H9 (cell line): ENCODE measurements at regions not wholly inside any gene's neighbourhood (a gene's known extent, or its start where the extent isn't known, plus 50 kb on each side); places are given as distances from the start of the nearest gene placed in this dataset.

Source experiments
- DNase-seq: peaks from one replicate; pipeline ENCODE4 v3.0.0-alpha.2; 2017
- H2AFZ ChIP-seq: one replicate; pipeline ENCODE4 v1.6.1; 2013; ENCODE audit warnings: mild to moderate bottlenecking, low read length, control low read depth, moderate library complexity
- H2AK5ac ChIP-seq: 2 replicates; pipeline ENCODE4 v1.6.1; 2013; ENCODE audit warnings: low read length, control low read depth, mixed read lengths; ENCODE audit not compliant: insufficient read length
- H2BK120ac ChIP-seq: one replicate; pipeline ENCODE4 v1.6.1; 2013; ENCODE audit warnings: low read depth, mild to moderate bottlenecking, low read length, control low read depth, inconsistent platforms; ENCODE audit not compliant: poor library complexity, severe bottlenecking
- H2BK12ac ChIP-seq: 2 replicates; pipeline ENCODE4 v1.6.1; 2013; ENCODE audit warnings: low read length, control low read depth, mixed read lengths, low read depth; ENCODE audit not compliant: insufficient read length
- H2BK15ac ChIP-seq: 2 replicates; pipeline ENCODE4 v1.6.1; 2013; ENCODE audit warnings: low read depth, low read length, control low read depth
- H2BK20ac ChIP-seq: one replicate; pipeline ENCODE4 v1.6.1; 2013; ENCODE audit warnings: low read depth, mild to moderate bottlenecking, low read length, control low read depth, inconsistent platforms; ENCODE audit not compliant: poor library complexity, severe bottlenecking
- H2BK5ac ChIP-seq: 2 replicates; pipeline ENCODE4 v1.6.1; 2013; ENCODE audit warnings: low read length, control low read depth, mixed read lengths; ENCODE audit not compliant: insufficient read length
- H3K14ac ChIP-seq: 2 replicates; pipeline ENCODE4 v1.6.1; 2013; ENCODE audit warnings: low read length, control low read depth; ENCODE audit not compliant: insufficient read depth
- H3K18ac ChIP-seq: 2 replicates; pipeline ENCODE4 v1.6.1; 2013; ENCODE audit warnings: low read depth, mild to moderate bottlenecking, mixed read lengths, low read length, control low read depth; ENCODE audit not compliant: insufficient read length
- H3K23ac ChIP-seq: 2 replicates; pipeline ENCODE4 v1.6.1; 2013; ENCODE audit warnings: low read length, control low read depth, mixed read lengths, low read depth; ENCODE audit not compliant: insufficient read length
- H3K23me2 ChIP-seq: 2 replicates; pipeline ENCODE4 v1.6.1; 2013; ENCODE audit warnings: low read depth, mild to moderate bottlenecking, mixed read lengths, low read length, control low read depth; ENCODE audit not compliant: insufficient read length, poor library complexity, severe bottlenecking
- H3K27ac ChIP-seq: 2 replicates; pipeline ENCODE4 v1.5.1; 2013; ENCODE audit warnings: low read length, control low read depth, mixed read lengths, low read depth; ENCODE audit not compliant: insufficient read length
- H3K27me3 ChIP-seq: 2 replicates; pipeline ENCODE4 v1.6.1; 2013; ENCODE audit warnings: low read length, control low read depth, inconsistent platforms; ENCODE audit not compliant: insufficient read depth
- H3K4ac ChIP-seq: 2 replicates; pipeline ENCODE4 v1.6.1; 2013; ENCODE audit warnings: low read depth, mild to moderate bottlenecking, control low read depth, inconsistent platforms, low read length, moderate library complexity
- H3K4me1 ChIP-seq: 2 replicates; pipeline ENCODE4 v1.6.1; 2013; ENCODE audit warnings: low read length, control low read depth, inconsistent platforms; ENCODE audit not compliant: insufficient read depth
- H3K4me2 ChIP-seq: 2 replicates; pipeline ENCODE4 v1.6.1; 2013; ENCODE audit warnings: low read length, control low read depth, mixed read lengths; ENCODE audit not compliant: insufficient read length, insufficient read depth
- H3K56ac ChIP-seq: 2 replicates; pipeline ENCODE4 v1.6.1; 2013; ENCODE audit warnings: low read depth, mild to moderate bottlenecking, mixed read lengths, low read length, control low read depth; ENCODE audit not compliant: insufficient read length
- H3K79me1 ChIP-seq: 2 replicates; pipeline ENCODE4 v1.6.1; 2013; ENCODE audit warnings: low read depth, mild to moderate bottlenecking, moderate library complexity, low read length, control low read depth, inconsistent platforms; ENCODE audit not compliant: insufficient read depth, poor library complexity, severe bottlenecking
- H3K79me2 ChIP-seq: 2 replicates; pipeline ENCODE4 v1.6.1; 2013; ENCODE audit warnings: low read length, control low read depth, inconsistent platforms; ENCODE audit not compliant: insufficient read depth
- H3K9ac ChIP-seq: 2 replicates; pipeline ENCODE4 v1.6.1; 2013; ENCODE audit warnings: low read length, control low read depth, mixed read lengths; ENCODE audit not compliant: insufficient read length; ENCODE audit errors: extremely low read depth
- H3K9me3 ChIP-seq: one replicate; pipeline ENCODE4 v1.6.1; 2013; ENCODE audit warnings: low read depth, low read length, inconsistent platforms; ENCODE audit not compliant: control insufficient read depth
- H3T11ph ChIP-seq: one replicate; pipeline ENCODE4 v1.6.1; 2013; ENCODE audit warnings: mild to moderate bottlenecking, low read length, control low read depth, inconsistent platforms
- H4K20me1 ChIP-seq: one replicate; pipeline ENCODE4 v1.6.1; 2013; ENCODE audit not compliant: control insufficient read depth, insufficient read length, insufficient read depth
- H4K5ac ChIP-seq: 2 replicates; pipeline ENCODE4 v1.6.1; 2013; ENCODE audit warnings: low read depth, mild to moderate bottlenecking, mixed read lengths, low read length, control low read depth; ENCODE audit not compliant: insufficient read length
- H4K8ac ChIP-seq: replicated peaks from 2 replicates; pipeline ENCODE4 v1.6.1; 2013; ENCODE audit warnings: low read length, control low read depth, mixed read lengths, low read depth; ENCODE audit not compliant: insufficient read length
- H4K91ac ChIP-seq: 2 replicates; pipeline ENCODE4 v1.6.1; 2013; ENCODE audit warnings: low read depth, mild to moderate bottlenecking, moderate library complexity, mixed read lengths, low read length, control low read depth; ENCODE audit not compliant: insufficient read length
- H3K27ac Mint-ChIP-seq, 3 experiments: 2 replicates in 2 of 3; 3 replicates in 1 of 3; pipeline ENCODE4 v1.8.0; 2020 to 2021; ENCODE audit warnings: mixed read lengths in 3 of 3, mild to moderate bottlenecking in 1 of 3, moderate library complexity in 1 of 3
- H3K27me3 Mint-ChIP-seq: 2 replicates; pipeline ENCODE4 v1.8.0; 2021; ENCODE audit warnings: low read depth, mild to moderate bottlenecking, moderate library complexity, mixed read lengths
- H3K36me3 Mint-ChIP-seq, 3 experiments: 2 replicates in 2 of 3; 3 replicates in 1 of 3; pipeline ENCODE4 v1.8.0; 2020 to 2021; ENCODE audit warnings: low read depth in 3 of 3, mixed read lengths in 3 of 3; ENCODE audit not compliant: insufficient read depth in 1 of 3
- H3K4me1 Mint-ChIP-seq, 2 experiments: 2 replicates each; pipeline ENCODE4 v1.8.0; 2020; ENCODE audit warnings: mixed read lengths in 2 of 2
- H3K4me3 Mint-ChIP-seq, 2 experiments: 2 replicates in 1 of 2; 3 replicates in 1 of 2; pipeline ENCODE4 v1.8.0; 2020 to 2021; ENCODE audit warnings: mild to moderate bottlenecking in 2 of 2, mixed read lengths in 2 of 2, moderate library complexity in 1 of 2
- H3K9me3 Mint-ChIP-seq, 2 experiments: 2 replicates in 1 of 2; 3 replicates in 1 of 2; pipeline ENCODE4 v1.8.0; 2020; ENCODE audit warnings: mild to moderate bottlenecking in 2 of 2, mixed read lengths in 2 of 2, moderate library complexity in 1 of 2
- WGBS: extraction: QIAGEN DNeasy Blood & Tissue Kit; methylation state at CpG from one replicate; pipeline ENCODE4 v1.1.7; 2013; ENCODE audit warnings: missing lambda C conversion rate, low lambda C conversion rate, mixed read lengths; ENCODE audit not compliant: insufficient read length; ENCODE audit errors: extremely low coverage; 5-methylcytosine and 5-hydroxymethylcytosine counted together
- TF ChIP-seq, protein P1 (sequence below): fragments of 200-600 bp; sonication (generic); conservative IDR thresholded peaks from 3 replicates; pipeline ENCODE4 v1.8.0; 2021; ENCODE audit warnings: antibody characterized with exemption, mild to moderate bottlenecking

- Histone ChIP-seq H3K23me2 (no peaks in the 10 kb centered on the region), H2AK5ac (no peak overlapping the region), H4K91ac (no peak overlapping the region), H2BK12ac (no peak overlapping the region), H2AFZ (no peak overlapping the region), H3K79me2 (no peaks in the 10 kb centered on the region), H4K20me1 (no peaks in the 10 kb centered on the region), H3K56ac (no peak overlapping the region), H3K79me1 (no peaks in the 10 kb centered on the region), H2BK120ac (no peak overlapping the region), H3K18ac (no peak overlapping the region), H3K4me1 (peaks cover 2% of the 10 kb centered on the region; the same call in 1 of the 2 replicates), H4K8ac (no peak overlapping the region), H2BK15ac (no peak overlapping the region), H2BK20ac (no peak overlapping the region), H3K9ac (no peak overlapping the region), H3K4me2 (no peak overlapping the region), H3K4ac (no peak overlapping the region), H3K9me3 (no peaks in the 10 kb centered on the region), H3K27me3 (peaks cover 2% of the 10 kb centered on the region; the same call in 1 of the 2 replicates), H3K27ac (no peak overlapping the region), H3T11ph (no peak overlapping the region), H4K5ac (no peak overlapping the region), H3K14ac (no peak overlapping the region), H3K23ac (no peak overlapping the region), H2BK5ac (no peak overlapping the region)
- H3K27ac Mint-ChIP-seq, result no peak overlapping the region
- no peak overlapping the region for H3K4me3 Mint-ChIP-seq
- TF ChIP-seq, protein P1, sequence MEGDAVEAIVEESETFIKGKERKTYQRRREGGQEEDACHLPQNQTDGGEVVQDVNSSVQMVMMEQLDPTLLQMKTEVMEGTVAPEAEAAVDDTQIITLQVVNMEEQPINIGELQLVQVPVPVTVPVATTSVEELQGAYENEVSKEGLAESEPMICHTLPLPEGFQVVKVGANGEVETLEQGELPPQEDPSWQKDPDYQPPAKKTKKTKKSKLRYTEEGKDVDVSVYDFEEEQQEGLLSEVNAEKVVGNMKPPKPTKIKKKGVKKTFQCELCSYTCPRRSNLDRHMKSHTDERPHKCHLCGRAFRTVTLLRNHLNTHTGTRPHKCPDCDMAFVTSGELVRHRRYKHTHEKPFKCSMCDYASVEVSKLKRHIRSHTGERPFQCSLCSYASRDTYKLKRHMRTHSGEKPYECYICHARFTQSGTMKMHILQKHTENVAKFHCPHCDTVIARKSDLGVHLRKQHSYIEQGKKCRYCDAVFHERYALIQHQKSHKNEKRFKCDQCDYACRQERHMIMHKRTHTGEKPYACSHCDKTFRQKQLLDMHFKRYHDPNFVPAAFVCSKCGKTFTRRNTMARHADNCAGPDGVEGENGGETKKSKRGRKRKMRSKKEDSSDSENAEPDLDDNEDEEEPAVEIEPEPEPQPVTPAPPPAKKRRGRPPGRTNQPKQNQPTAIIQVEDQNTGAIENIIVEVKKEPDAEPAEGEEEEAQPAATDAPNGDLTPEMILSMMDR, result no peak
- H3K27me3 Mint-ChIP-seq, result no peaks in the 10 kb centered on the region
- H3K9me3 Mint-ChIP-seq, result peaks cover 0 to 2% of the 10 kb centered on the region in 2 experiments; a peak in 2 of 5 replicates
- no CpG with 5 or more reads among the region's 5 CpGs for WGBS
- peaks cover 21 to 30% of the 10 kb centered on the region in 2 experiments for H3K4me1 Mint-ChIP-seq
- DNase-seq, result no peak
- H3K36me3 Mint-ChIP-seq, result peaks cover 0 to 2% (median 0%) of the 10 kb centered on the region in 3 experiments; a peak in 3 of 7 replicates
Measured at GRCh38 chr12:46558677-46559076, 186.1 kb upstream of the SLC38A2 start.
